ENCODE measurements at regions not wholly inside any gene's neighbourhood (a gene's known extent, or its start where the extent isn't known, plus 50 kb on each side); places are given as distances from the start of the nearest gene placed in this dataset.

GRCh38 chr5:34522599-34523386 is 133.3 kb upstream of the RAI14 start:
- H3K27me3 Mint-ChIP-seq (ENCODE audit: low read depth), result peaks cover 4% of the 10 kb centered on the region
- no peak overlapping the region for H3K4me3 Mint-ChIP-seq
- no peak overlapping the region for H3K27ac Mint-ChIP-seq
- DNase-seq (peak; percentile 70), ATAC-seq (peak; percentile 86)
- ChIA-PET POLR2A (no interaction called here), CTCF (interaction anchor here (0.7 to 2.5 kb wide), 23 partner anchors 9 to 480 kb away, joined by 3 to 32 read pairs (median 6); partner anchors contain the start of gene DNAJC21)
- peaks cover 4% of the 10 kb centered on the region for H3K4me1 Mint-ChIP-seq (ENCODE audit: low read depth)
- H3K9me3 Mint-ChIP-seq (ENCODE audit: insufficient read depth), result no peaks in the 10 kb centered on the region
- no peaks in the 10 kb centered on the region for H3K36me3 Mint-ChIP-seq (ENCODE audit: low read depth)

- ChIA-PET CTCF (interaction anchor here (0.7 to 2.5 kb wide), 26 partner anchors 8 to 479 kb away, joined by 3 to 32 read pairs (median 5); partner anchors contain the start of gene DNAJC21), POLR2A (no interaction called here)
- Mint-ChIP-seq H3K4me1 (ENCODE audit: low read depth) (peaks cover 4% of the 10 kb centered on the region), H3K27ac (no peak overlapping the region), H3K4me3 (no peak overlapping the region), H3K36me3 (ENCODE audit: low read depth) (no peaks in the 10 kb centered on the region), H3K27me3 (ENCODE audit: low read depth) (peaks cover 4% of the 10 kb centered on the region), H3K9me3 (ENCODE audit: insufficient read depth) (no peaks in the 10 kb centered on the region)
- ATAC-seq (no peak), DNase-seq (no peak)
Observed at GRCh38 chr5:34523387-34523726, 132.8 kb upstream of the RAI14 start.

- peaks cover 4% of the 10 kb centered on the region for H3K4me1 Mint-ChIP-seq (ENCODE audit: low read depth)
Observed at GRCh38 chr5:34524123-34524522, 132.0 kb upstream of the RAI14 start.

GRCh38 chr5:34525761-34526160 is 130.4 kb upstream of the RAI14 start:
- Mint-ChIP-seq H3K9me3 (ENCODE audit: insufficient read depth) (no peaks in the 10 kb centered on the region), H3K27me3 (ENCODE audit: low read depth) (no peaks in the 10 kb centered on the region), H3K4me3 (no peak overlapping the region), H3K36me3 (ENCODE audit: low read depth) (no peaks in the 10 kb centered on the region), H3K27ac (no peak overlapping the region), H3K4me1 (ENCODE audit: low read depth) (peaks cover 4% of the 10 kb centered on the region)
- ChIA-PET CTCF (interaction anchor here (2.7 kb wide), 1 partner anchor 373 kb away, joined by 6 read pairs; no protein-coding TSS in a partner anchor), POLR2A (no interaction called here)
- ATAC-seq, result no peak
- no peak for DNase-seq

More at GRCh38 chr5:34524123-34524522, 132.0 kb upstream of the RAI14 start:
- no peaks in the 10 kb centered on the region for H3K9me3 Mint-ChIP-seq (ENCODE audit: insufficient read depth)
- H3K27me3 Mint-ChIP-seq (ENCODE audit: low read depth), result peaks cover 2% of the 10 kb centered on the region
- ATAC-seq, result no peak
- no peaks in the 10 kb centered on the region for H3K36me3 Mint-ChIP-seq (ENCODE audit: low read depth)
- DNase-seq, result no peak
- no peak overlapping the region for H3K27ac Mint-ChIP-seq
- H3K4me3 Mint-ChIP-seq, result no peak overlapping the region
- ChIA-PET POLR2A (no interaction called here), CTCF (interaction anchor here (0.8 to 2.5 kb wide), 19 partner anchors 10 to 478 kb away, joined by 3 to 32 read pairs (median 5); partner anchors contain the start of gene DNAJC21)

- POLR2A ChIA-PET, result no interaction called here
Observed at GRCh38 chr5:34526682-34527305, 129.3 kb upstream of the RAI14 start.

GRCh38 chr5:34529581-34530331 is 126.4 kb upstream of the RAI14 start:
- Mint-ChIP-seq H3K36me3 (ENCODE audit: low read depth) (no peaks in the 10 kb centered on the region), H3K27ac (no peak overlapping the region), H3K27me3 (ENCODE audit: low read depth) (no peaks in the 10 kb centered on the region), H3K9me3 (ENCODE audit: insufficient read depth) (no peaks in the 10 kb centered on the region), H3K4me3 (no peak overlapping the region), H3K4me1 (ENCODE audit: low read depth) (no peaks in the 10 kb centered on the region)
- CTCF ChIA-PET, result no interaction called here
- ATAC-seq (no peak), DNase-seq (no peak)
- POLR2A ChIA-PET, result no interaction called here

More at GRCh38 chr5:34526682-34527305, 129.3 kb upstream of the RAI14 start:
- Mint-ChIP-seq H3K4me3 (no peak overlapping the region), H3K9me3 (ENCODE audit: insufficient read depth) (no peaks in the 10 kb centered on the region), H3K36me3 (ENCODE audit: low read depth) (no peaks in the 10 kb centered on the region), H3K27me3 (ENCODE audit: low read depth) (no peaks in the 10 kb centered on the region), H3K27ac (no peak overlapping the region), H3K4me1 (ENCODE audit: low read depth) (peaks cover 4% of the 10 kb centered on the region)
- ATAC-seq (no peak), DNase-seq (no peak)
- CTCF ChIA-PET, result interaction anchor here (1.3 to 2.7 kb wide), 2 partner anchors 371 to 477 kb away, joined by 6 to 7 read pairs; no protein-coding TSS in a partner anchor

- H3K27me3 Mint-ChIP-seq (ENCODE audit: low read depth), result no peaks in the 10 kb centered on the region
- CTCF ChIA-PET, result no interaction called here
Observed at GRCh38 chr5:34530637-34531036, 125.5 kb upstream of the RAI14 start.

GRCh38 chr5:34531751-34532360 is 124.3 kb upstream of the RAI14 start:
- CTCF ChIA-PET, result interaction anchor here (1.7 kb wide), 1 partner anchor 9 kb away, joined by 7 read pairs; no protein-coding TSS in a partner anchor
- no peak for ATAC-seq
- H3K27me3 Mint-ChIP-seq (ENCODE audit: low read depth), result no peaks in the 10 kb centered on the region

More at GRCh38 chr5:34530637-34531036, 125.5 kb upstream of the RAI14 start:
- POLR2A ChIA-PET, result no interaction called here
- DNase-seq, result no peak
- ATAC-seq, result no peak
- no peaks in the 10 kb centered on the region for H3K9me3 Mint-ChIP-seq (ENCODE audit: insufficient read depth)
- no peak overlapping the region for H3K4me3 Mint-ChIP-seq
- H3K36me3 Mint-ChIP-seq (ENCODE audit: low read depth), result no peaks in the 10 kb centered on the region
- H3K27ac Mint-ChIP-seq, result no peak overlapping the region
- H3K4me1 Mint-ChIP-seq (ENCODE audit: low read depth), result no peaks in the 10 kb centered on the region

GRCh38 chr5:34533582-34534522 is 122.3 kb upstream of the RAI14 start:
- ATAC-seq, result no peak
- CTCF ChIA-PET, result interaction anchor here (2.0 kb wide), 1 partner anchor 10 kb away, joined by 6 read pairs; no protein-coding TSS in a partner anchor
- no peaks in the 10 kb centered on the region for H3K27me3 Mint-ChIP-seq (ENCODE audit: low read depth)

More at GRCh38 chr5:34531751-34532360, 124.3 kb upstream of the RAI14 start:
- Mint-ChIP-seq H3K9me3 (ENCODE audit: insufficient read depth) (no peaks in the 10 kb centered on the region), H3K4me3 (no peak overlapping the region), H3K4me1 (ENCODE audit: low read depth) (no peaks in the 10 kb centered on the region), H3K27ac (no peak overlapping the region), H3K36me3 (ENCODE audit: low read depth) (no peaks in the 10 kb centered on the region)
- POLR2A ChIA-PET, result no interaction called here
- no peak for DNase-seq

GRCh38 chr5:34534523-34535103 is 121.5 kb upstream of the RAI14 start:
- POLR2A ChIA-PET, result no interaction called here
- H3K9me3 Mint-ChIP-seq (ENCODE audit: insufficient read depth), result no peaks in the 10 kb centered on the region
- peaks cover 2% of the 10 kb centered on the region for H3K27me3 Mint-ChIP-seq (ENCODE audit: low read depth)
- ATAC-seq (no peak), DNase-seq (no peak)
- no peaks in the 10 kb centered on the region for H3K36me3 Mint-ChIP-seq (ENCODE audit: low read depth)
- H3K4me1 Mint-ChIP-seq (ENCODE audit: low read depth), result no peaks in the 10 kb centered on the region
- H3K4me3 Mint-ChIP-seq, result no peak overlapping the region
- CTCF ChIA-PET, result interaction anchor here (2.0 kb wide), 1 partner anchor 11 kb away, joined by 6 read pairs; no protein-coding TSS in a partner anchor
- no peak overlapping the region for H3K27ac Mint-ChIP-seq

More at GRCh38 chr5:34533582-34534522, 122.3 kb upstream of the RAI14 start:
- Mint-ChIP-seq H3K9me3 (ENCODE audit: insufficient read depth) (no peaks in the 10 kb centered on the region), H3K4me1 (ENCODE audit: low read depth) (no peaks in the 10 kb centered on the region), H3K36me3 (ENCODE audit: low read depth) (no peaks in the 10 kb centered on the region), H3K27ac (no peak overlapping the region), H3K4me3 (no peak overlapping the region)
- no peak for DNase-seq
- POLR2A ChIA-PET, result no interaction called here

Measured in activated CD8-positive, alpha-beta T cell treated with anti-CD3 and anti-CD28 coated beads, Interleukin-2, amount 10 ng/mL, durations not matched to agents 7 days and 5 days (primary cell).